SK-N-SH (cell line): ENCODE measurements at regions not wholly inside any gene's neighbourhood (a gene's known extent, or its start where the extent isn't known, plus 50 kb on each side); places are given as distances from the start of the nearest gene placed in this dataset.

Source experiments
- CTCF ChIA-PET: fragments of 300-600, 350-600 bp; formaldehyde crosslinking; extraction: SDS; loops from one replicate; lab custom pipeline; 2021; lab: Yijun Ruan, JAX
- POLR2A ChIA-PET: fragments of 350-600 bp; sonication (Branson Sonifier 250); formaldehyde crosslinking; extraction: SDS; loops from one replicate; lab custom pipeline; 2020; ENCODE audit warnings: antibody characterized with exemption, inconsistent platforms; lab: Yijun Ruan, JAX
- DNase-seq: peaks from one replicate; pipeline ENCODE4 v3.0.0; 2012
- H2AFZ ChIP-seq: fragments of 200-600 bp; sonication (generic); 2 replicates; pipeline ENCODE4 v1.8.1; 2016; ENCODE audit warnings: antibody characterized with exemption, mild to moderate bottlenecking, low read depth
- H3F3A ChIP-seq: fragments of 200-600 bp; sonication (generic); replicated peaks from 2 replicates; pipeline ENCODE3; 2016; ENCODE audit warnings: antibody characterized with exemption, mild to moderate bottlenecking; ENCODE audit not compliant: insufficient read depth
- H3K27ac ChIP-seq, 2 experiments: fragments of 200-500 bp in 1 of 2; fragments of 200-600 bp in 1 of 2; sonication (Bioruptor generic) in 1 of 2; sonication (generic), shearing (Covaris generic) in 1 of 2; 2 replicates each; pipeline versions ENCODE4 v1.5.1 to v1.6.1; 2014 to 2016; ENCODE audit warnings: low read depth in 2 of 2, inconsistent platforms in 1 of 2, low read length in 1 of 2, mild to moderate bottlenecking in 1 of 2, mixed read lengths in 1 of 2
- H3K27me3 ChIP-seq: fragments of 200-600 bp; sonication (generic), shearing (Covaris generic); 2 replicates; pipeline ENCODE4 v1.6.1; 2016; ENCODE audit warnings: mixed run types; ENCODE audit not compliant: insufficient read depth
- H3K36me3 ChIP-seq, 2 experiments: fragments of 200-500 bp in 1 of 2; fragments of 200-600 bp in 1 of 2; sonication (Bioruptor generic) in 1 of 2; sonication (generic) in 1 of 2; replicated peaks in 1 of 2; 2 replicates each; pipeline versions ENCODE3 to v1.5.1; 2014 to 2016; ENCODE audit warnings: low read length in 1 of 2, mild to moderate bottlenecking in 1 of 2; ENCODE audit not compliant: insufficient read depth in 2 of 2, control insufficient read depth in 1 of 2
- H3K4me1 ChIP-seq, 2 experiments: fragments of 200-500 bp in 1 of 2; fragments of 200-600 bp in 1 of 2; sonication (Bioruptor generic) in 1 of 2; sonication (generic), shearing (Covaris generic) in 1 of 2; 2 replicates each; pipeline versions ENCODE4 v1.5.1 to v1.6.1; 2014 to 2016; ENCODE audit warnings: low read depth in 1 of 2, low read length in 1 of 2, mixed run types in 1 of 2; ENCODE audit not compliant: insufficient read depth in 2 of 2, control insufficient read depth in 1 of 2
- H3K4me2 ChIP-seq: fragments of 200-600 bp; sonication (generic), shearing (Covaris generic); 2 replicates; pipeline ENCODE4 v1.6.1; 2017; ENCODE audit warnings: mixed run types
- H3K4me3 ChIP-seq, 2 experiments: fragments of 200-500 bp in 1 of 2; fragments of 200-600 bp in 1 of 2; sonication (Bioruptor generic) in 1 of 2; sonication (generic), shearing (Covaris generic) in 1 of 2; 2 replicates each; pipeline versions ENCODE4 v1.5.1 to v1.8.1; 2014 to 2016; ENCODE audit warnings: low read depth in 2 of 2, inconsistent platforms in 1 of 2, low read length in 1 of 2, mild to moderate bottlenecking in 1 of 2, mixed read lengths in 1 of 2, moderate library complexity in 1 of 2
- H3K79me2 ChIP-seq: fragments of 200-600 bp; sonication (generic); 2 replicates; pipeline ENCODE4 v1.8.1; 2017; ENCODE audit warnings: mild to moderate bottlenecking; ENCODE audit not compliant: insufficient read depth
- H3K9ac ChIP-seq: fragments of 200-600 bp; sonication (generic); 2 replicates; pipeline ENCODE4 v1.6.1; 2017; ENCODE audit warnings: mixed run types
- H3K9me2 ChIP-seq: fragments of 200-600 bp; sonication (generic); 2 replicates; pipeline ENCODE4 v1.6.1; 2017; ENCODE audit warnings: mixed run types
- H3K9me3 ChIP-seq: fragments of 200-600 bp; sonication (generic); 2 replicates; pipeline ENCODE4 v1.6.1; 2017; ENCODE audit warnings: mixed run types, mild to moderate bottlenecking, moderate library complexity
- H4K20me1 ChIP-seq: fragments of 200-600 bp; sonication (generic); 2 replicates; pipeline ENCODE4 v1.6.1; 2017; ENCODE audit warnings: mild to moderate bottlenecking, mixed run types; ENCODE audit not compliant: insufficient read depth
- CHD2 ChIP-seq: fragments of 150-350 bp; IDR thresholded peaks from 2 replicates; pipeline ENCODE4 v1.6.1; 2018; ENCODE audit warnings: low read length; ENCODE audit not compliant: partially characterized antibody
- CTCF ChIP-seq: fragments of 200-600 bp; sonication (generic); IDR thresholded peaks from 2 replicates; pipeline ENCODE4 v1.6.1; 2017; ENCODE audit warnings: antibody characterized with exemption, mild to moderate bottlenecking, moderate library complexity
- EP300 ChIP-seq, 2 experiments: IDR thresholded peaks; 2 replicates each; pipeline versions ENCODE4 v1.4.0 to v1.6.1; 2012; ENCODE audit warnings: borderline replicate concordance in 1 of 2, low read depth in 1 of 2, low read length in 1 of 2
- FOSL2 ChIP-seq: IDR thresholded peaks from 2 replicates; pipeline ENCODE4 v1.4.0; 2012; ENCODE audit warnings: low read depth, mild to moderate bottlenecking, moderate library complexity, borderline replicate concordance
- FOXJ3 ChIP-seq: sonication (generic); formaldehyde crosslinking; IDR thresholded peaks from 2 replicates; pipeline ENCODE4 v1.5.1; 2020; ENCODE audit warnings: mild to moderate bottlenecking, missing genetic modification reagents
- FOXM1 ChIP-seq: IDR thresholded peaks from 2 replicates; pipeline ENCODE4 v1.4.0; 2012; ENCODE audit warnings: low read depth, mild to moderate bottlenecking
- GABPA ChIP-seq: IDR thresholded peaks from 2 replicates; pipeline ENCODE4 v1.4.0; 2012; ENCODE audit warnings: low read depth, mild to moderate bottlenecking
- GATA2 ChIP-seq: sonication (generic); formaldehyde crosslinking; IDR thresholded peaks from 2 replicates; pipeline ENCODE4 v1.5.0; 2020; ENCODE audit warnings: mild to moderate bottlenecking, missing genetic modification reagents
- IRF3 ChIP-seq: fragments of 150-350 bp; IDR thresholded peaks from 2 replicates; pipeline ENCODE4 v1.6.1; 2016; ENCODE audit warnings: mild to moderate bottlenecking, low read depth, low read length
- MEF2A ChIP-seq: IDR thresholded peaks from 2 replicates; pipeline ENCODE4 v1.4.0; 2012; ENCODE audit warnings: low read depth, borderline replicate concordance
- MXI1 ChIP-seq: IDR thresholded peaks from 2 replicates; pipeline ENCODE4 v1.6.1; 2012; ENCODE audit warnings: mild to moderate bottlenecking, low read depth, low read length, improper control_type of control experiment
- NFIC ChIP-seq: IDR thresholded peaks from 2 replicates; pipeline ENCODE4 v1.4.0; 2012; ENCODE audit warnings: borderline replicate concordance
- PBX3 ChIP-seq: IDR thresholded peaks from 2 replicates; pipeline ENCODE4; 2012
- POLR2AphosphoS5 ChIP-seq: IDR thresholded peaks from 2 replicates; pipeline ENCODE4 v1.6.1; 2012; ENCODE audit warnings: low read depth, low read length
- REST ChIP-seq: IDR thresholded peaks from 2 replicates; pipeline ENCODE4 v1.6.1; 2012; ENCODE audit warnings: mild to moderate bottlenecking, low read depth, low read length, moderate library complexity
- RFX5 ChIP-seq: IDR thresholded peaks from 2 replicates; pipeline ENCODE4 v1.6.1; 2012; ENCODE audit warnings: mild to moderate bottlenecking, improper control_type of control experiment, low read length
- RXRA ChIP-seq: IDR thresholded peaks from 2 replicates; pipeline ENCODE4 v1.4.0; 2012; ENCODE audit warnings: low read depth, mild to moderate bottlenecking, borderline replicate concordance
- SIN3A ChIP-seq: IDR thresholded peaks from 2 replicates; pipeline ENCODE4 v1.6.1; 2012; ENCODE audit warnings: low read depth, mild to moderate bottlenecking, low read length, moderate library complexity, borderline replicate concordance
- TAF1 ChIP-seq: IDR thresholded peaks from 2 replicates; pipeline ENCODE4 v1.6.1; 2012; ENCODE audit warnings: low read depth, mild to moderate bottlenecking, low read length, moderate library complexity, borderline replicate concordance
- TEAD4 ChIP-seq: IDR thresholded peaks from 2 replicates; pipeline ENCODE4 v1.4.0; 2012; ENCODE audit warnings: mild to moderate bottlenecking, borderline replicate concordance; ENCODE audit not compliant: insufficient read depth
- WGBS: methylation state at CpG from one replicate; pipeline ENCODE4 v1.1.6; 2017; ENCODE audit warnings: low lambda C conversion rate; 5-methylcytosine and 5-hydroxymethylcytosine counted together

DNA sequence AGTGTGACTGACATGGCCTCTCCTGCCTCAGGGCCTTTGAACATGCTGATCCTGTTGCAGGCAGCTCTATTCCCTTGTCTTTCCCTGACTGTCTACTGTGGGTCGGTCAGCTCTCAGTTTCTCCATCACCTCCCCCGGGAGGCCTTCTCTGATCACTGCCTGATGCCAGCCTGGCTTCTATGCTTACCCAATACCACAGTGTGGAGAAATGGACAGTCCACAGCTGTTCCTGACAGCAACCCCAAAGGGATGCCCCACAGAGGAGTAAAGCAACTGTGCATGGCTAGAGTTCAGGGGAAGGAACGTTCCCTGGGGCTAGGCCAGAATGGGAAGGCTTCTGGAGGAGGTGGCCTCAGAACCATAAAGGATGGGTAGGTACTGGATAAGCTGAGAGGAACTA lies 354.3 kb downstream of the MIAT start:
- Histone ChIP-seq H3K9me2 (no peaks in the 10 kb centered on the region), H3K9ac (no peak overlapping the region), H3F3A (no peaks in the 10 kb centered on the region), H3K9me3 (no peaks in the 10 kb centered on the region), H3K4me3 (no peak overlapping the region), H3K27me3 (no peaks in the 10 kb centered on the region), H4K20me1 (no peaks in the 10 kb centered on the region), H3K79me2 (no peaks in the 10 kb centered on the region), H3K4me1 (no peaks in the 10 kb centered on the region), H3K27ac (no peak overlapping the region), H3K36me3 (no peaks in the 10 kb centered on the region), H2AFZ (no peak overlapping the region), H3K4me2 (no peak overlapping the region)
- ChIA-PET CTCF (no interaction called here), POLR2A (no interaction called here)
- DNase-seq = no peak
- TF ChIP-seq EP300 (IDR thresholded peaks at IDR 0.05; ENCODE audit: borderline replicate concordance in 1 of 2, low read depth in 1 of 2, low read length in 1 of 2) (no peak), TEAD4 (no peak), RFX5 (no peak), REST (no peak), POLR2AphosphoS5 (no peak), RXRA (no peak), CHD2 (no peak), CTCF (no peak), IRF3 (no peak), SIN3A (no peak), GATA2 (CRISPR knock-in tag) (no peak), MEF2A (no peak), GABPA (no peak), MXI1 (no peak), NFIC (no peak), FOXJ3 (CRISPR knock-in tag) (no peak), FOXM1 (no peak), FOSL2 (no peak), PBX3 (no peak), TAF1 (no peak)
- 37% methylated on average over 3 of the region's 3 CpGs for WGBS
